ENCODE measurements at regions not wholly inside any gene's neighbourhood (a gene's known extent, or its start where the extent isn't known, plus 50 kb on each side); places are given as distances from the start of the nearest gene placed in this dataset.
"Not testable (repeated sequence)": the region's sequence is repeated elsewhere in the genome, so short reads cannot be mapped to it uniquely, and the experiment has no call there.

DNA sequence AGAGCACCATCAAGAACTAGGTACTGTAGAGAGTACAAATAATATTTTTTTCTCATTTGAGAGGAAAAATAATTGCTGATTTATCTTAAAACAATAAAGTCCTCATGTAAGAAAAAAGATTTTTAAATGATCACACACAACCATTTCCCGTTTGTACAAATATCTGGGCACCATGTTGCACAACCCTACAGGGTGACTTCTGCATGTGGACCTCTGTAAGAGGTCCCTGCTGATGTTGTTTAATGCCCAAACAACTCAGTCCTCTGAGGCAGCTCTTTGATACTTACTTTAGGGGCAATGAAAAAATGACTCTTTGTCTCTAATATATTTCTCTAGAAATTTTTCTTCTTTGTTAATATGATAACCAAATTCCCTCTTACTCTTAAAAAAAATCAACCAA is 168.1 kb upstream of the SATB1 start:
- DNase-seq, result no peak

DNA sequence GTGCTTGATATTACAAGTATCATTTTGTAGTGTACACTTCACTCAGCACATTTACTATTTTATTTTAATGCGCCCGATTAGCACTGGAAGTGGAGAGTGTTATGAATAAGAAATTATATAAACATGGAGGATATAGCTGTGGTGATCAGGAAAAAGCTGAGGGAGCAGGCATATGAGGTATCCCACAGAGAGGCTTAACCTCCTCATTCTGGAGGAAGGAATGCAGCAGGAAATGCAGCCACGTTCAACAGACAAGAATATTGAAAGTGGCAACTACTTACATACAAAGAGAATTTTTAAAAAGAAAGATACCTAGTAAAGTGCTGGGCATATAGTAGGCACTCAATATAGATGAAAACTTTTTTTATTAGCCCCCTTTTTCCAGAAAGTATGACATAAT is 166.0 kb upstream of the SATB1 start:
- DNase-seq, result no peak

DNA sequence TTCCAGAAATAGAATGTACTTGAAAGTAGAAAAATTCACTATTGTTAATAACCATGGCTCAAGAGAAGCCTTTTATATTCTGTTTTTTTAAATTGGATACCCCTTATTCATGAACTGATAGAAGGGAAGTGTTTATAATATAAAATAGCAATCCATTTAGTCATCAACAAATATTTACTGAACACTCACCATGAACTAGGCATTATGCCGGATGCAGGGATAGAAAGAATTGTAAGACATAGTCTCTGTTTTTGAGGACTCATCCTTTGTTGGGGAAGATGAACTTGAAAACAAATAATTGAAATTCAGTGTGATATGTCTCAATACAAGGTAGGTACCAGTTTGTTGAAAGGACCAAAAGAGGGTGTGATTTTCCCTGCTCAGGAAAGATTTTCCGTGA is 160.9 kb upstream of the SATB1 start:
- no peak for DNase-seq

DNA sequence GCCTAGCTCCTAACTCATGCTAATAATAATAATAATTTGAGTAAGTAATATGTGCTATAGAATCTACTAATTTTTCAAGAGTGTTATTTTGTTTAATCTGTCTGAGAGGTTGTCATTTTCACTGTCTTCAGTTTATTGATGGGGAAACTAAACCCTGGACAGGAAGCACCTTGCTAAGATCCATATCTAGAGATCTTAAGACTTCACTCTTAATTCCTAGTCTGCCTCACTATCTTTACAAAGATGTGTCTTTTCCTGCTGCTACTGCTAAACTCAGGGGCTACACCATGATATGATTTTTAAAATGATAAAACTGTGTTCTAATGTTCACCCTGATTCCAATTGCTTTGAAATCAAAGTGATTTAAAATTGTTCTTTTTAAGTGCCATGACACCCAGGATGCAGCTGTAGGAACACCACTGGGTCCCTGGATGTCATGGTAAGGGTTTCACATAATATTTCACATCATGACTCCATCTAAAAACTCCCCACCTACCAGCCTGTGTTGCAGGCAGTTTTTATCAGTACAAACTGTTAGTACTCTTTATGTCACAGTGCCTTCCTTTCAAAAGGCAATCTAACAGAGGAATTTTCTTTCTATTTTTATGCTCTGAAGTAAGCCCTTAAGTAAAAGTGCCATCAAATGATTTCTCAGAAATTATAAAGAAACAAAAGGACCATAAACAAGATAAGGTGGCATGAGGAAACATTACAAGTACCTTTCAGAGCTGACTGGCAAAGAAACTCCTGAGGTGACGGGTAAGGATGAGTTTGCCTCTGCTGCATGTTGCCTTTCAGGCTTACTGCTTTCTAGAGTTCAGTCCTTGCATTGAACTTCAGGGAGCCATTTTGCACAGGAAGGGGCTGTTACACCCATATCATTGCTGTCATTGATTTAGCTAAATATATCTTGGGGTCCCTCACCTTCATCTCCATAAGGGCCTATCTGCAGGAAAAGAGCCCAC is 160.1 kb upstream of the SATB1 start:
- no peak for DNase-seq

DNA sequence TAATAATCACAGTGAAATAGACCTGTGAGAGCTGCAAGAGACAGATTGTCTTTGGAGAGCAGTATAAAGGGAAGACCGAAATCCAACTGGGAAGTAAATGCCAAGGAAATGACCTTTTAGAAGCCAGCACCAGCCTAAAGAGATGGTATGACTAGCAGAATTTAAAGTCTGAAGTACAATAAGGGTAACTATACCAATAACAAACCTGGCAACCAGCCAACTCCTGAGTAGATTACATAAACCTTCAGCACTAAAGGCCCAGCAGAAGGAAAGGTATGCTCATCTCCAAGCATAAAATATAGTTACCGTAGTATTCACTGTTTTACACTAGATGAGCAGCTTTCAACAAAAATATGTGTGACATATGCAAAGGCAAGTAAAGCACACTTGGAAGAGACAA is 155.1 kb upstream of the SATB1 start:
- DNase-seq, result no peak

DNA sequence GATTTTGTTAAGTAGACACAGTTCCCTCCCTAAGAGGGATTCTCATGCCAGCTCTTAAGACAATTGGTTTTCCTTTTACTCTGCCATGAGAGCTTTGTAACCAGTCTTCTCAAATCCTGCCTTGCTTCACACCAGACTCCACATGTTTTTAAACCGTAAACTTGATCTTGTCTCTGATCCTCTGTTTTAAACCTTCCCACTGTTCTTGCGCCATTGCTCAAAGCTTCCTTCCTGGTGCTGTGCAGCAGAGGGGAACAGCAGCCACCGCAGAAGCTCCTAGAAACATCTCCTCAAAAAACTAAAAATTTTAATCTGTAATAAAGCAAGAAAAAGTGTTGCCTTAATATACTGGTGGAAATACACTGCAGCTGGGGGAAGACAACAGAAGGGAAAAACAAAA is 154.5 kb upstream of the SATB1 start:
- DNase-seq, result no peak

DNA sequence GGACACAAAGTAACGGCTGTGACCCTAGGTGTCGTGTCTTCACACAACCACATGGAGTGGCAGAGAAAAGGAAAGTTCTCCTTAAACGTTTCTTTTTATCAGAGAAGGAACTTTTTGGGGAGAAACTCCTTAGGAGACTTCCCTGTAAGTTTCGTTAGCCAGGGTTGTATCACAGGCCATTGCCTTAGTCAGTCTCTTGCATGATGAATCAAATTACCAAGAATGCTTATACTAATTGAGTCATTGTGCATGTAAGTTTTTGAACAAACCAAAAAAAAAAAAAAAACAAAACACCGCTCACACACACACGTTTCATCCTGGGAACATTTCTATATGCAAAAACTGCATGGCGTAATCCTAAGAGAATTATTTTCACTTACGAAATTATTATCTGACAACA is 150.4 kb upstream of the SATB1 start:
- DNase-seq, result no peak

DNA sequence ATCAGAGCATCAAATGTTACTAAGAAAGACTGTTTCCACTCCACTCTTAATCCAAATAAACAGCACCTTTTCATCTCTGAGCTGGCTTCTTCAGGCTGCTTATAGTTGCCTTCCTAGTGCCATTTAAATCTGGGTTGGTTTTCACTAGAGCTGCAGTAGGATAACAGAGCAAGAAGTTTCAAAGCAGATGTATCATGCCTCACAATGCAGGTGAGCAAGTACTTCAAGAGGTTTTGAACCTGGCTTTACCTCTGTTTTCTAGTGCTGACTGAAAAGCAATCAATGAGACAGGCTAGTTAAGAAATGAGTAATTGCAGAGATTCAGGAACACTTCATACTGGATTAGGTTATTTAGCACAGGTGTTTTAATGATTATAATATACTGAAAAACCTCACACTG is 147.7 kb upstream of the SATB1 start:
- no peak for DNase-seq

DNA sequence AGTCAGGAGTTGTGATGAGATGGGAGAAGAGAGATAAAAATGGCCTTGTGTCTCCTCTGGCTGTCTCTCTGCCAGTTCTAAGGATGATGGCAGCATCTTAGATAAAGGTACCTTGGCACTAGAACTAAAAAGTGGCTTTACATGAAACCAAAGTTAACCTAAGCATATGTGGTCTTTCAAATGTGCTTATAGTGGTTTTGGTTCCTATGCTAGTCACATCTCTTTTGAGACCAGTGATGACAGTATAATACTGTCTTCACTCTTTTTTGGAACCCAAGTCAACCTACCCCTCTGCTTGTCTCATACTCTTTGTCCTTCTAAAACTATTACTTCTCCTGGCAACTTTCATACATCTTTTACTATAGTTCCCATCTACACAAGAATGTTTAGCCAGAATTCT is 142.2 kb upstream of the SATB1 start:
- no peak for DNase-seq

DNA sequence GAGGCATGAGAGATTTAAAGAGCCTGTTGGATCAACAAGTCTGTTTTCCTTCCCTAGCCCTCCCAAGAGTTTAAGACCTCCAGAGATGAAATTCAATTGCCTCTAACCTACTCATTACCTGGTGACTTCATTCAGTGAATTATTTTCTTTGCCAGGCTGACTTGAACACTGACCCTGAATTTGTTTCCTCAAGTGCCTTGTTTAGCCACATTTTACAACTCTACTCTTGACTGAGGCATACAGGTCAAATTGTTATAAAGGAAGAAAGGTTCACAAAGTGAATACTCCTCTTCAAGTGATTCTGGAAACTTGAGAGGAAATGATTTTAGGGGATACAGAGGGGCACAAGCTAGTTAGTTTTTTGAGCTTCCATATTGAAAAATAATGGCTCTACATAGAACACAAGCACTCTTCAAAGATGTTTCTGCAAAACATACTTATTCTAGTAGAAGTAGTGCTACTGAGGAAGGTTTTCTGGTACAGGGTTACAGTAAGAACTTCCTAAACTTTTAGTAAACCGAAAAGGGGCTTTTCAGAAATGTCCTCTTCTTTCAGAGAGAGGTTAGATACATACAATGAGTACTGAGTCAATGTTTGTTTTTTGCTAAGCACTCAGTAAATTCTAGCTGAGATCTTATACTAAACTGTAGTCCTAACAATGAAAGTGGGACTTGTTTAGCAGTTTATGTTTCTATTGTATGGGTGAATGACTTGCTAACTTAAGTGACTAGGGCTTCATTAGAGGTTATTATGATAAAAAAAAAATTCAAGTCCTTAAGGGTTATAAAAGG is 137.4 kb upstream of the SATB1 start:
- no peak for DNase-seq

DNA sequence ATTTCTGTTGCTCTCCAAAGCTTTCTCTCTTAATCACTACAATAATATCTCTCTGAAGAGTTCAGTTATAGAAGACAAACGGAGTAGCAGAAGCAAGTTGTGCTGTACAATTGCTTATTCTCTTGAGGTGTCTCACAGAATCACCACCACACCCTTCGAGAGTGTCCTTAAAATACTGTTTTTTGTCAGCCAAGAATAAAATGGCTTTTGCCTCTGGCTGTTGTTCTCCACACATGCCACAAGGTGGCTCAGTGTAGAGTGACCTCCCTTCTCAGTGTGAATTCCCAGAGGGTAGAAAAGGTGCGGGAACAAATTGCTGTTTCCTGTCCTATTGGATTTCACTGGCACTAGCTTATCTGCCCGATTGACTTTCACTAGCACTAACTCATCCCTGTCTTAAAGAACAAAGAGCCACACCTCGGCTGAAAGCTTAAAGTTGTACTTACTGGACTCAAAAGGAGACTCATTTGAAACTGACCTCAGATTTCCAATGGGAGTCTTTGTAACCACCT is 134.2 kb upstream of the SATB1 start:
- DNase-seq, result peak; percentile 50

DNA sequence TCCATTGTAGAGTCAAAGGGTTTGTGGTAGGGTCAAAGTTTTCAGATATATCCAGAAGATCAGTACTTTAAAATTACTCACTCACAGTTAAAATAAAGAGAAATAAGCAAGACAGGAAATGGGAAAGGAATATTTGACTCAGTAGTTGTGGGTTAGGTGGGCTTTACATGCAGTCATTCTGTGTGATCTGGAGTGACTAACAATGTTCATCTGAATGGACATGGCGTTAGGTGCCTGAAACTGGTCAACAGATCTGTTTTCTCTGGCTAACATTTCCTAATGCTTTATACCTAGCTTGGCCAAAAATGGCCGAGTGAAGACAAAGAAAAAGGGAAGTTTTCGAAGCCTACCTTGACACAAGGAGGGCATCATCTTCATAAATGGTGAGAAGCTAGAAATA is 133.4 kb upstream of the SATB1 start:
- peak; percentile 35 for DNase-seq

DNA sequence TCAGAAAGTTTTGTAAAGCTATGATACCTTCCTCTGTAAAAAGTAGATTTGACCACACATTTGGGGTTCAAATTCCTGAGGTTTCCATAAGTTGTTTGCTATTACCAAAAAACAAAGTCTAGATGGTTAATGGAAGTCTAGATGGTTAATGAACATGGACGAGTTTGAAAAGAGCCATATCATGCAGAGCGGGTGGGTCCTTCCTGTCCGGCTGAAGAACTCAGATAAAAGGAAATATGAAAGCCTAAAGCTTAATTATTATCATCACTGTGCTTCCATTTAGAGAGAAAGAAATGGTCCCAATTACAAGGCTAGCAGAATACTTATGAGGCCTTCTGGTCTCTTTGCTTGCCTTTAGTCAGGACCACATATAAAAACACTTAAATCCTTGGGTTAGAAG is 132.1 kb upstream of the SATB1 start:
- no peak for DNase-seq

DNA sequence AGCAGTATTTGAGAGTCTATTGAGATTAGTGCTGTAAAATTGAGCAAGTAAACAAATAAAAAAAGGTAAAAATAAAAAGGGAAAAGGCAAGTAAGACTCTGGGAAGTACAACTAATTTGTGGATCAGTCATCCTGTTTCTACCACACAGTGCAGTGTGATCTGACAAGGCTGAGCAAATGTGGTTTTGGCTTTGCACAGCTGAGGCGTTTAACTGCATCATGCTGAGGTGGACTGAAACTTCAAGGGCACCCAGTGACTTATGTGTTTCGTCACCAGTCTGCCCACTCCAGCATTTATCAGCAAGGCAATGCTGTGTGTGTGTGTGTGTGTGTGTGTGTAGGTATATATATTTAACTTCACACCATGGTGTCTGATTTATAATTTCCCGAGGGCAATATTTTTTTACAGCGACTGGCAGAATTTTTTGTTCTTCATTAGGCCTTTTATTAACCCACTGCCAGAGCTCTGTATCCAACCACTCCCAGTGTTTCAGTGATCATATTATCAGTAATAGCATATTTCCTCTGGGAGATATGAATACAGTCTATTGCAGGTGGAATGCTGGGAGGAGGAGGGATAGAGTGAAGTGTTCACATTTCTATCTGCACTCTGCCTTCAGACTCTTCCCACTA is 131.5 kb upstream of the SATB1 start:
- DNase-seq, result peak; percentile 83

DNA sequence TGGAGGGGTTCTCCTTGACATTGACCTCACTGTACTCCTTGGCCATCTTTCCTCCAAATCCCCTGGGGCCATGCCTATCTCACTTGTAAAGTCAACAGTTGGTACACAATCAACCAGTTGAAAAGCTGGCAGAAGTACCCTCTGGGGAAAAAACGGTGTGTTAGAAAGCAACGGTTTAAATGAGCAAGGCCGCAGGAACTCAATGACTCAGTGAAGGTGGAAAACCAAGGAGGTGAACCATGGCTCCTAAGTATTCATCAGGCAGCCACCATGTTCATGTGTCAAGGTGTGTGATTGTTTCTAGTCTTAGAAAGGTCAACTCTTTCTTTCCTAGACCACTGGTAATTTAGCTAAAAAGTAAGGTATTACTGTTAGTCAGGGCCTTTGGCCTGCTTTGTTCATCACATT is 130.9 kb upstream of the SATB1 start:
- DNase-seq, result peak; percentile 63

DNA sequence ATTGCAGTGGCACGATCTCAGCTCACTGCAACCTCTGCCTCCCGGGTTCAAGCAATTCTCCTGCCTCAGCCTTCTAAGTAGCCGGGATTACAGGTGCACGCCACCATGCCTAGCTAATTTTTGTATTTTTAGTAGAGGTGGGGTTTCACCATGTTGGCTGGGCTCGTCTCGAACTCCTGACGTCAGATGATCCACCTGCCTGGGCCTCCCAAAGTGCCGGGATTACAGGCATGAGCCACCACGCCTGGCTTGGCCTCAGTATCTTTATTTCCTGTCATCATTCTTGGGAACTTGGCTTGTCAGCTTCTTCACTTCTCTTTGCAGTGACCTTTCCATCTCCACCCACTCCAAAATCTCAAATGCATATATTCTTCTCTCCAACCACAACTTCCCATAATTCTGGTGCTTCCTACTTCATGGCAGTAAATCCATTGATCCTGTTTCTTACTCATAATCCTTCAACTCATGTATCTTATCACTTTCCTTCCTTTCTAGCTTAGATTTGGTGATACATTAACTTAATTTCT is 127.5 kb upstream of the SATB1 start:
- DNase-seq, result not testable (repeated sequence)

DNA sequence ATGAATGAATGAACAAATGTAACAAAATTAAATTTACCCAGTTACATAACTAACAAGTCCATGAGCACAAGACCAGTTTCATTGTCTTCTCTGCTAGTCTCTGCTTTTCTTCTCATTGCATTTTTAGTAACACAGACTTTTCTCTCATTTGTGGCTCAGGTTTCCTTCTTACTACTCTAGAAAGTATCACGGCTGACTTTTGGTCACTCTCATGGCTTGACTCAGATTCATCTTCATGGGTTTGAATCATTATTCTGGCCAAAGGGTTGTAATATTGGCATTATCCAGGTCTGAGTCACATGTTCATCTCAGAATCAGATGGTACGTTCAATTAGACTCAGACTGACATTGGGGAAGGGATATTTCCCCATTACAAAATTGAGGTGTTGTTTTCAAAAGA is 121.5 kb upstream of the SATB1 start:
- DNase-seq, result no peak

DNA sequence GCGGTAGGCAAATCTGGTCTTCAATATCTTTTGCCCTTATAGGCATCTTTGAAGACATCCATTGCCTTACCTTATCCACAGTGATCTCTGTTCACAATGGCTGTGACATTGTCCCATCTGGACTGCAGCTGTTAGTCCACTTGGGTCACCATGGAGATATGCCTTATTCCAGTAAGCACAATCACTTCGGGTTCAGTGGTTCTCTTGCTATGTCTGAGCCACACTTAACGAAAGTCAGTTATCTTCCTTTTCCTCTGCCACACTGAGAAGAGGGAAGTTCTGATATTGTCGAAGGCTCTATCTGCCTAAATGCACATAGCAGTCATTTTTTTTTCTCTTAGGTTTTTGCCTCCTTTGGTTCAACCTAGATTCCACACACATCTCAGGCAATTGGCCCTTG is 119.0 kb upstream of the SATB1 start:
- DNase-seq, result no peak

DNA sequence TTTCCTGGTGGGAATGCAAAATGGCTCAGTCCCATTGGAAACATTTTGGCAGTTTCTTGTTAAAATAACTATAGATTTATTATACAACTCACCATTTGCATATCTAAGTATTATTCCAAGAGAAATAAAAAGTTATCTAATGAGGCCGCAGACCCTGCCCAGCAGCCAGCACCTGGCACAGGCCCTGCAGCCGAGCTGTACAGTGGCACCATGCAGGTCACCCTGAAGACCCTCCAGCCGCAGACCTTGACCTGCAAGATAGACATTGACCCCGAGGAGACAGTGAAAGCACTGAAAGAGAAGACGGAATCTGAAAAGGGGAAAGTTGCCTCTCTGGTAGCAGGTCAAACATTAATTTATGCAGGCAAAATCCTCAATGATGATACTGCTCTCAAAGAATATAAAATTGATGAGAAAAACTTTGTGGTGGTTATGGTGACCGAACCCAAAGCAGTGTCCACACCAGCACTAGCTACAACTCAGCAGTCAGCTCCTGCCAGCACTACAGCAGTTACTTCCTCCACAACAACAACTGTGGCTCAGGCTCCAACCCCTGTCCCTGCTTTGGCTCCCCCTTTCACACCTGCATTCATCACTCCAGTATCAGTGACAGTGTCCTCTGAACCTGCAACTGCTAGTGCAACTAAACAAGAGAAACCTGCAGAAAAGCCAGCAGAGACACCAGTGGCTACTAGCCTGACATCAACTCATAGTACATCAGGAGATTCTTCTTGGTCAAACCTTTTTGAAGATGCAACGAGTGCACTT is 113.5 kb upstream of the SATB1 start:
- DNase-seq, result no peak

DNA sequence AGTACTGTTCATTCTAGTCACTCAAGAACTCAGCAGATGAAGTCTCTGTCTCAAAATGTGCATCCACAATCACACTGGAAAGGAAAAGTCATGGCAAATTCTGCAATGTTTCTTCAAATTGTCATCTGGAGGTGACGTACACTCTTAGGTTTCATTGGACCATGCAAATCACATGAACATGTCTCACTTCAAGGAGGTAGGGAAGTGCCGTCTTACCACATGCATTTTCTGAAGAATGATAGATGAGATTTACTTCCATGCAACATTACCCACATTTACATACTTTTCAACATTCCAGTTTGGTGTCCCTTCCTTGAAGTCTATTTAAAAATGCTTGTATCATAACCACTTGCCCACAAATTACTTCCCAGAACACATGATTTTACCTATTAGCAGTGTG is 107.9 kb upstream of the SATB1 start:
- DNase-seq, result no peak

DNA sequence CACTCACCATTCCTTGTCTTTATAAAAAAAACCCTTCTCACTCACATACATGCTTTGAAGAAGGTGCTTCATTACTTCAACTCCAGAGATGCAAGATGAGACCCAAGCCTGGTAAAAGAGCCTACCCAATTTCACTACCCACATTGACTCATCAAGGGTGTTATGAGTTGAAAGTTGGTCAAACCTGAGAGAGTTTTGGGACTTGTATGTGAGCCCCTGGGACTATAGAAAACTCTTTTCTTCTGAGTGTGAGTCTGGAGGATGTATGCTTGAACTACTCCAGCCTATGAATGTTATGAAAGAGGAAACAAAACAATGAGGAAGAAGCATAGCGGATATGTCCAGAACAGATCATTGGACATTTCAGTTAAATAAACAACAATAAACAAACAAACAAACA is 106.5 kb upstream of the SATB1 start:
- DNase-seq, result no peak

DNA sequence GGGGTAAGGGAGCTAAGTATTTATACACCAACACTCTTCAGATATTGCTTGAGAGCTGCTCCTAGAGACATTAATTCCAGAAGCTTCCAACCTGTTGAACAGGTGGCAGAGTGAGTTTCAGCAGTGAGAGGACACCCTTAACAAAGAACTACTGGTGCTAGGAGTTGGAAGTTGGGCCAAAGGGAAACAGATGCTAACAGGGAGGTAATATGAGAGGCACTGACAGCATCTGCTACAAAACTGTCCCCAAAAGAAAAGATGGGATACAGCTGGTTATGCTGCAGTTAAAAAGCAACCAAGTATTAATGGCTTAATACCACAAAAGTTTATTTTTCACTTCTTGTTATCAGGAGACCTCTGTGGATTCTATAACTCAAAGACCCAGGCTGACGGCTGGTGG is 104.5 kb upstream of the SATB1 start:
- DNase-seq, result no peak

All from stimulated activated CD8-positive, alpha-beta memory T cell treated with anti-CD3 and anti-CD28 coated beads, Interleukin-4, amount 100 ng/mL, for 48 hours (primary cell).